ENCODE measurements at regions not wholly inside any gene's neighbourhood (a gene's known extent, or its start where the extent isn't known, plus 50 kb on each side); places are given as distances from the start of the nearest gene placed in this dataset.

DNA sequence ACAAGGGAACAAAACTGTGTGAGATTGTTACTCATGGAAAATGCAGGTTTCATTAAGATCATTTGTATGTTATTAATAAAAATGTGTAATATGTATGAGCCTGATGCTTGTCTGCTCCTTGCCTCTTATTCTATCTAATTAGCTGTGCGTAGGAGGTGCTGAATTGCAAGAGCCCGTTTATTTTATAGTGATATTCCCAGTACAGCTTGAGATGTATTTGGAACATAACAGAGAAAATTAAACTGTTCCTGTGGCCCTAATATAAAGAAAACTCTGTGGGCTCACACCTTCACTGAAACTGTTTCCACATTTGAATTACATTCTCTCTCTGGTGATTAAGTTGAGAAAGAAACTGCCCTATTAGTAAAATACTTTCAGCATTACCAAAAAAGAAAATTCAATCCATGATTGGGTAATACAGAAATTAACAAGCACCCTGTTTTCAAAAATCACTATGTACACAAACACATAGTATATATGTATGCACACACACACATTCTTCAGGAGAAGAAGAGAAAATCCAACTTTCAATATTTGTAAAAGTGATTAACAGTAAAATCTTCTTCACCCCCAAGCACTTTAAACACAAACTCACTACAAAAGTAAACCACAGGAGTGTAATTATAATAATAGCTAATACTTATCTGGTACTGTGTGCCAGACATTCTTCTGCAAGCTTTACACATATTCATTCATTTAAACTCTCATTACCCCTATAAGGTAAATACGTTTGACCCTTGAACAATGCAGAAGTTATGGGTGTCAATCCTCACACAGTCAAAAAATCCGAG, 233.2 kb downstream of the PHLDA1 start (continued):
- TF ChIP-seq AFF4 (CRISPR knock-in tag; IDR thresholded peaks at IDR 0.05; ENCODE audit: borderline replicate concordance) (no peak), NFATC4 (CRISPR knock-in tag; IDR thresholded peaks at IDR 0.05) (no peak), ERG (CRISPR knock-in tag; IDR thresholded peaks at IDR 0.05) (no peak)
- TF ChIP-seq, protein P1, sequence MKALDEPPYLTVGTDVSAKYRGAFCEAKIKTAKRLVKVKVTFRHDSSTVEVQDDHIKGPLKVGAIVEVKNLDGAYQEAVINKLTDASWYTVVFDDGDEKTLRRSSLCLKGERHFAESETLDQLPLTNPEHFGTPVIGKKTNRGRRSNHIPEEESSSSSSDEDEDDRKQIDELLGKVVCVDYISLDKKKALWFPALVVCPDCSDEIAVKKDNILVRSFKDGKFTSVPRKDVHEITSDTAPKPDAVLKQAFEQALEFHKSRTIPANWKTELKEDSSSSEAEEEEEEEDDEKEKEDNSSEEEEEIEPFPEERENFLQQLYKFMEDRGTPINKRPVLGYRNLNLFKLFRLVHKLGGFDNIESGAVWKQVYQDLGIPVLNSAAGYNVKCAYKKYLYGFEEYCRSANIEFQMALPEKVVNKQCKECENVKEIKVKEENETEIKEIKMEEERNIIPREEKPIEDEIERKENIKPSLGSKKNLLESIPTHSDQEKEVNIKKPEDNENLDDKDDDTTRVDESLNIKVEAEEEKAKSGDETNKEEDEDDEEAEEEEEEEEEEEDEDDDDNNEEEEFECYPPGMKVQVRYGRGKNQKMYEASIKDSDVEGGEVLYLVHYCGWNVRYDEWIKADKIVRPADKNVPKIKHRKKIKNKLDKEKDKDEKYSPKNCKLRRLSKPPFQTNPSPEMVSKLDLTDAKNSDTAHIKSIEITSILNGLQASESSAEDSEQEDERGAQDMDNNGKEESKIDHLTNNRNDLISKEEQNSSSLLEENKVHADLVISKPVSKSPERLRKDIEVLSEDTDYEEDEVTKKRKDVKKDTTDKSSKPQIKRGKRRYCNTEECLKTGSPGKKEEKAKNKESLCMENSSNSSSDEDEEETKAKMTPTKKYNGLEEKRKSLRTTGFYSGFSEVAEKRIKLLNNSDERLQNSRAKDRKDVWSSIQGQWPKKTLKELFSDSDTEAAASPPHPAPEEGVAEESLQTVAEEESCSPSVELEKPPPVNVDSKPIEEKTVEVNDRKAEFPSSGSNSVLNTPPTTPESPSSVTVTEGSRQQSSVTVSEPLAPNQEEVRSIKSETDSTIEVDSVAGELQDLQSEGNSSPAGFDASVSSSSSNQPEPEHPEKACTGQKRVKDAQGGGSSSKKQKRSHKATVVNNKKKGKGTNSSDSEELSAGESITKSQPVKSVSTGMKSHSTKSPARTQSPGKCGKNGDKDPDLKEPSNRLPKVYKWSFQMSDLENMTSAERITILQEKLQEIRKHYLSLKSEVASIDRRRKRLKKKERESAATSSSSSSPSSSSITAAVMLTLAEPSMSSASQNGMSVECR (CRISPR knock-in tag; IDR thresholded peaks at IDR 0.05; ENCODE audit: borderline replicate concordance): no peak
- TF ChIP-seq, protein P2, sequence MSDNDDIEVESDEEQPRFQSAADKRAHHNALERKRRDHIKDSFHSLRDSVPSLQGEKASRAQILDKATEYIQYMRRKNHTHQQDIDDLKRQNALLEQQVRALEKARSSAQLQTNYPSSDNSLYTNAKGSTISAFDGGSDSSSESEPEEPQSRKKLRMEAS (CRISPR knock-in tag; IDR thresholded peaks at IDR 0.05): no peak

DNA sequence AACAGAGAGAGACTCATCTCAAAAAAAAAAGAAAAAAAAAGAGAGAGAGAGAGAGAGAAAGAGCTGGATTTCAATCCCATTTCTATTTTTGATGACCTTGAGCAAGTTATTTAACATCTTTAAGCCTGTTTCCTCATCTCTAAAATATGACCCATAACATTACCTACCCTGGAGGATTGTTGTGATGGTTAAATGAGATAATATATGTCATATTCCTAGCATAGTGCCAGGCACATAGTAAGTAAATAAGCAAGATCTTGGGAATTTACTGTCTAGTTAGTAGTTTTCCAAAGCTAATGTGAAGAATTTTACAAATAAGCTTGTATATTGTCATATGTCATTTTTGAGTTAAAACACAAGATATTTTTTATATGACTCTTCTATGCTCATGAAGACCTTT, 236.5 kb downstream of the PHLDA1 start:
- POLR2A ChIA-PET: no interaction called here
- no peaks in the 10 kb centered on the region for H3K27me3 Mint-ChIP-seq (ENCODE audit: low read depth)
- peaks cover 13% of the 10 kb centered on the region for H3K4me1 Mint-ChIP-seq
- no peaks in the 10 kb centered on the region for H3K9me3 Mint-ChIP-seq
- no peak for DNase-seq (ENCODE audit: low spot score)
- no peak overlapping the region for H3K27ac Mint-ChIP-seq
- TF ChIP-seq, protein P3, sequence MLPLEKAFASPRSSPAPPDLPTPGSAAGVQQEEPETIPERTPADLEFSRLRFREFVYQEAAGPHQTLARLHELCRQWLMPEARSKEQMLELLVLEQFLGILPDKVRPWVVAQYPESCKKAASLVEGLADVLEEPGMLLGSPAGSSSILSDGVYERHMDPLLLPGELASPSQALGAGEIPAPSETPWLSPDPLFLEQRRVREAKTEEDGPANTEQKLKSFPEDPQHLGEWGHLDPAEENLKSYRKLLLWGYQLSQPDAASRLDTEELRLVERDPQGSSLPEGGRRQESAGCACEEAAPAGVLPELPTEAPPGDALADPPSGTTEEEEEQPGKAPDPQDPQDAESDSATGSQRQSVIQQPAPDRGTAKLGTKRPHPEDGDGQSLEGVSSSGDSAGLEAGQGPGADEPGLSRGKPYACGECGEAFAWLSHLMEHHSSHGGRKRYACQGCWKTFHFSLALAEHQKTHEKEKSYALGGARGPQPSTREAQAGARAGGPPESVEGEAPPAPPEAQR (CRISPR knock-in tag; IDR thresholded peaks at IDR 0.05): no peak
- TF ChIP-seq NFYB (CRISPR knock-in tag; conservative IDR thresholded peaks at IDR 0.05; ENCODE audit: low read depth): no peak
- TF ChIP-seq MXD4 (CRISPR knock-in tag; IDR thresholded peaks at IDR 0.05; ENCODE audit: borderline replicate concordance): no peak
- TF ChIP-seq, protein P4, sequence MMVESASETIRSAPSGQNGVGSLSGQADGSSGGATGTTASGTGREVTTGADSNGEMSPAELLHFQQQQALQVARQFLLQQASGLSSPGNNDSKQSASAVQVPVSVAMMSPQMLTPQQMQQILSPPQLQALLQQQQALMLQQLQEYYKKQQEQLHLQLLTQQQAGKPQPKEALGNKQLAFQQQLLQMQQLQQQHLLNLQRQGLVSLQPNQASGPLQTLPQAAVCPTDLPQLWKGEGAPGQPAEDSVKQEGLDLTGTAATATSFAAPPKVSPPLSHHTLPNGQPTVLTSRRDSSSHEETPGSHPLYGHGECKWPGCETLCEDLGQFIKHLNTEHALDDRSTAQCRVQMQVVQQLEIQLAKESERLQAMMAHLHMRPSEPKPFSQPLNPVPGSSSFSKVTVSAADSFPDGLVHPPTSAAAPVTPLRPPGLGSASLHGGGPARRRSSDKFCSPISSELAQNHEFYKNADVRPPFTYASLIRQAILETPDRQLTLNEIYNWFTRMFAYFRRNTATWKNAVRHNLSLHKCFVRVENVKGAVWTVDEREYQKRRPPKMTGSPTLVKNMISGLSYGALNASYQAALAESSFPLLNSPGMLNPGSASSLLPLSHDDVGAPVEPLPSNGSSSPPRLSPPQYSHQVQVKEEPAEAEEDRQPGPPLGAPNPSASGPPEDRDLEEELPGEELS (CRISPR knock-in tag; IDR thresholded peaks at IDR 0.05): no peak
- no peak for TF ChIP-seq ZNF671 (CRISPR knock-in tag; IDR thresholded peaks at IDR 0.05)
- no peak for TF ChIP-seq SOX15 (CRISPR knock-in tag; IDR thresholded peaks at IDR 0.05)
- H3K4me3 Mint-ChIP-seq: no peak overlapping the region
- ATAC-seq: no peak
- CTCF ChIA-PET: no interaction called here
- H3K36me3 Mint-ChIP-seq: no peaks in the 10 kb centered on the region

Measured in WTC11 (cell line).